Parathyroid adenoma (tissue), 2 donors: ENCODE measurements at regions not wholly inside any gene's neighbourhood (a gene's known extent, or its start where the extent isn't known, plus 50 kb on each side); places are given as distances from the start of the nearest gene placed in this dataset.

Source experiments
- H2AFZ ChIP-seq: fragments of 300-600 bp; sonication (generic); one replicate; pipeline ENCODE4 v1.7.0; 2017; ENCODE audit warnings: antibody characterized with exemption, mild to moderate bottlenecking
- H3K27ac ChIP-seq: fragments of 300-600 bp; sonication (generic); one replicate; pipeline ENCODE4 v1.7.0; 2017
- H3K27me3 ChIP-seq: fragments of 300-600 bp; sonication (generic); one replicate; pipeline ENCODE4 v1.7.0; 2017; ENCODE audit warnings: low read length; ENCODE audit not compliant: control insufficient read depth, insufficient read depth
- H3K36me3 ChIP-seq: fragments of 300-600 bp; sonication (generic); one replicate; pipeline ENCODE4 v1.7.0; 2017; ENCODE audit warnings: low read length; ENCODE audit not compliant: control insufficient read depth, insufficient read depth
- H3K4me1 ChIP-seq: fragments of 300-600 bp; sonication (generic); one replicate; pipeline ENCODE4 v1.7.0; 2017; ENCODE audit warnings: control low read depth
- H3K4me2 ChIP-seq: fragments of 300-600 bp; sonication (generic); one replicate; pipeline ENCODE4 v1.7.0; 2017; ENCODE audit warnings: low read length
- H3K4me3 ChIP-seq: fragments of 300-600 bp; sonication (generic); one replicate; pipeline ENCODE4 v1.7.0; 2017; ENCODE audit warnings: low read depth, low read length
- H3K79me2 ChIP-seq: fragments of 300-600 bp; sonication (generic); one replicate; pipeline ENCODE4 v1.7.0; 2017; ENCODE audit warnings: control low read depth
- H3K9ac ChIP-seq: fragments of 300-600 bp; sonication (generic); one replicate; pipeline ENCODE4 v1.7.0; 2017; ENCODE audit warnings: mild to moderate bottlenecking
- H3K9me3 ChIP-seq: fragments of 300-600 bp; sonication (generic); one replicate; pipeline ENCODE4 v1.7.0; 2017; ENCODE audit warnings: low read length; ENCODE audit not compliant: control insufficient read depth
- CTCF ChIP-seq: fragments of 300-600 bp; sonication (generic); IDR thresholded peaks from one replicate; pipeline ENCODE4 v1.7.0; 2017; ENCODE audit warnings: antibody characterized with exemption, mild to moderate bottlenecking
- donor health status: primary hyperparathyroidism.

- Histone ChIP-seq H2AFZ (no peak overlapping the region), H3K79me2 (no peaks in the 10 kb centered on the region), H3K27me3 (no peaks in the 10 kb centered on the region), H3K9me3 (no peaks in the 10 kb centered on the region), H3K36me3 (no peaks in the 10 kb centered on the region), H3K27ac (no peak overlapping the region), H3K4me1 (no peaks in the 10 kb centered on the region), H3K9ac (no peak overlapping the region), H3K4me2 (no peak overlapping the region), H3K4me3 (no peak overlapping the region)
- TF ChIP-seq CTCF, result no peak
Observed at GRCh38 chr5:2442496-2443354, 308.8 kb downstream of the IRX2 start.

GRCh38 chr5:2441495-2442180, 309.8 kb downstream of the IRX2 start:
- no peak overlapping the region for H3K4me2 ChIP-seq
- TF ChIP-seq CTCF, result no peak
- H3K27ac ChIP-seq, result no peak overlapping the region

GRCh38 chr5:2439608-2440007, 311.9 kb downstream of the IRX2 start:
- no peak overlapping the region for H2AFZ ChIP-seq
- no peaks in the 10 kb centered on the region for H3K36me3 ChIP-seq
- no peak for TF ChIP-seq CTCF
- no peak overlapping the region for H3K27ac ChIP-seq
- no peak overlapping the region for H3K4me3 ChIP-seq
- no peaks in the 10 kb centered on the region for H3K9me3 ChIP-seq
- no peaks in the 10 kb centered on the region for H3K4me1 ChIP-seq
- H3K4me2 ChIP-seq, result no peak overlapping the region
- H3K9ac ChIP-seq, result no peak overlapping the region
- H3K79me2 ChIP-seq, result no peaks in the 10 kb centered on the region
- H3K27me3 ChIP-seq, result no peaks in the 10 kb centered on the region

More at GRCh38 chr5:2441495-2442180, 309.8 kb downstream of the IRX2 start:
- H3K4me3 ChIP-seq, result no peak overlapping the region
- H3K4me1 ChIP-seq, result no peaks in the 10 kb centered on the region
- H3K9ac ChIP-seq, result no peak overlapping the region
- H2AFZ ChIP-seq, result no peak overlapping the region
- H3K36me3 ChIP-seq, result no peaks in the 10 kb centered on the region
- no peaks in the 10 kb centered on the region for H3K79me2 ChIP-seq
- no peaks in the 10 kb centered on the region for H3K27me3 ChIP-seq
- H3K9me3 ChIP-seq, result no peaks in the 10 kb centered on the region

- H3K36me3 ChIP-seq, result no peaks in the 10 kb centered on the region
- TF ChIP-seq CTCF, result no peak
Observed at GRCh38 chr5:2433086-2433485, 318.4 kb downstream of the IRX2 start.

More at GRCh38 chr5:2433086-2433485, 318.4 kb downstream of the IRX2 start:
- Histone ChIP-seq H3K79me2 (no peaks in the 10 kb centered on the region), H3K27ac (no peak overlapping the region), H3K4me1 (no peaks in the 10 kb centered on the region), H2AFZ (no peak overlapping the region), H3K4me3 (no peak overlapping the region), H3K4me2 (no peak overlapping the region), H3K9ac (no peak overlapping the region), H3K9me3 (no peaks in the 10 kb centered on the region), H3K27me3 (no peaks in the 10 kb centered on the region)
